HT1080 (cell line): ENCODE measurements at regions not wholly inside any gene's neighbourhood (a gene's known extent, or its start where the extent isn't known, plus 50 kb on each side); places are given as distances from the start of the nearest gene placed in this dataset.

ENCODE experiments used
- DNase-seq: peaks from one replicate; pipeline ENCODE4 v3.0.0-alpha.2; 2015; ENCODE audit warnings: low read depth

DNA sequence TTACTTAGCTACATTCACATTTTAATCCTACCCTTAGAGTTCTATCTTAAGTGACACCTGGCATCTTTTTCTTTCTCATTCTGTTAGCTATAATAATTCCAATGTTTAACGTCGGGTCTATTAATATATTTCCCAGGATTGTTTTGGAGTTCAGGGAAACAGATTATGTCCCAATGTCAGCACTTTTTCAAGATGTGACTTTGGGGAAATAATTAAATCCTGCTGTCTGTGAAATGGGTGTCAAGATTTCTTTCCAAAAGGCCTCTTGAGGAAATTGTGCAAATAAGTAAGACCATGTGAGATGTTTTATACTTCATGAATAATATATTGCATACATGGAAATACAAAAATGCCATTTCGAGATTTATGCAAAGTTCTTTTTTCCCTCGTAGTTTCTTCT lies 887.6 kb upstream of the SEL1L start:
- no peak for DNase-seq

DNA sequence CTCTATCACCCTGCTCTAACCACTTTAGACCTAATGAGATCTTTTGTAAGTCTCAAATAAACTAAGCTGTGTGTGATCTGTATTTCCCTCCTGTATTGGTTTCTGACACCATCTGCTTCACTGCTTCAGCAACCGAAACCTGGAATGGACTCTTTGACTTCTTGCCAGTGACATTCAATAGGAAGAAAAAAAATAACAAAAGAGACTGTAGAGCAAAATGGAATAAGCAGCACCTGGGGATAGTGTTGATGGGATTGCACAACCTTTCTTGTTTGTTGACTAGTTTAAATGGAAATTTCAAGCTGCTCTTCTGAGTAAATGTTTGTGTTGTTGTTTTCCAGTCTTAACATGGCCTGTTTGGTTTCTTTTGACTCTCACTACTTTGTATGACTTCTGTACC lies 888.6 kb upstream of the SEL1L start:
- no peak for DNase-seq

DNA sequence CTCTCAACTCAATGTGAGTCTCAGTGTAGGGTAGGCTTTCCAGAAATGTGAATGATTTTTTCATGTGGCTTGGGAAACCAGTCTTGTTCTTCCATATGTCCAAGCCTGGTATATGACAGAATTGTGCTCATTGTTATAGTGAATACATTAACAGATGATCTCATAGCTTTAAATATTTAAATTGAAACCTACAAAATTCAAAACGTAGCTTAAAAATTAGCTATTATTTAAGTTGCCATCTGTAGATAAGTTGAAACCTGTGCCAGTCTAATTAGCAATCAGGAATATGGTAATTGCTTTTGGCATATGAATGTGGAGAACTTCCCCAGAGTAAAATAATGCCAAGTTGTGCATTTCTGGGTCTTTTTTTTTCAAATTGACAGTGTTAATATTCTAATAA lies 891.6 kb upstream of the SEL1L start:
- no peak for DNase-seq

DNA sequence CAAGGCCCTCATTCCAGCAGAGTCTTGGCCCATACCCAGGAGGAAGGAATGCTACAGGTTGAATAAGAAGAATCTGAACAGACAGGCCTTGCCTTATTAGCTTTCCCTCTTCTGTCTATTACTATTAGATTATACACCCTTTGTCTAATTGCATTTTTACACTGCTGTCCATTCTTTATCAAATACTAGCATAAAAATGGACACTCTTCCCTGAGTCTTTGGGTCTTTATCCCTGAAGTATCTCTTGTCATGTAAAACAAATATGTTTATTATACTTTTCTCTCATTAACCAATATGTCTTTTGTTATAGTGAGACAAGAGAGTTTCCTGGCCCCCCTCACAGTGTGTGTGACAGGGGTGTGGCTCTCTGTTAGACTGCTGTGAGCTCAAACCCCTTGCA lies 897.4 kb upstream of the SEL1L start:
- DNase-seq: no peak

DNA sequence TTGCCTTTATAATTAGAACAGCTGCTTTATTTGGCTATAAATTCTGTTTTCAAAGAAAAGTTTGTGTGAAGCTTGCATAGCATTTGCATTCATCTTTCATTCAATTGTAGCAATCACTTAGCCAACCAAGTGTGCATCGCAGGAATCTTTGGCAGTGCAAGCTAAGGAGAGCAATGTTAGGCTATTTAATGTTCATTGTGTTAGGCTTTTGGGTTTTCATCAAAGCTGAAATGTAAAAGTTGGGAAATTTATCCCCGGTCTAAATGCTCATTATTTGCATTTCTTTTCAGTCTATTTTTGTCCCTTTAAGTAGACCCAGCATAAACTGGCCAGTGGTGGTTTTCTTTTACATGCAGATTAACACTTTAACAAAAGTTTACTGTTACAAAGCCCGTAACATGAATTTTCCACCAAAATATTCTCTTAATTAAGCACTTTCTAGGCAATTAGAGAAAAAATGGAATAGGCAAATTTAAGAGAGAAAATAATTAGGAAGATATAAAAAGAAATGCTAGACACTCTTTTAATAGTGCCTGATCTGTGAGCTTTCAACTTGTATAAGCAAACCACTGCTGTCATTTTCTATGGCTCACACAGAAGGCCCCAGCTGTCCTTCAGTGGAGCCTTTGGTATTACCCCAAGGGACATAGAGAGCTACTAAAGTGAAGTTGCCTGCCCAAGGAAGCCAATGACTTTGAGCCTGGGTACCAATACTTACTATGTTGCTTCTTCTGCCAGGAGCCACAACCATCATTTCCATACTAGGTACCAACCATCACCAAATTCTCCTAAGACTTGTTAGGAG lies 898.9 kb upstream of the SEL1L start:
- no peak for DNase-seq

DNA sequence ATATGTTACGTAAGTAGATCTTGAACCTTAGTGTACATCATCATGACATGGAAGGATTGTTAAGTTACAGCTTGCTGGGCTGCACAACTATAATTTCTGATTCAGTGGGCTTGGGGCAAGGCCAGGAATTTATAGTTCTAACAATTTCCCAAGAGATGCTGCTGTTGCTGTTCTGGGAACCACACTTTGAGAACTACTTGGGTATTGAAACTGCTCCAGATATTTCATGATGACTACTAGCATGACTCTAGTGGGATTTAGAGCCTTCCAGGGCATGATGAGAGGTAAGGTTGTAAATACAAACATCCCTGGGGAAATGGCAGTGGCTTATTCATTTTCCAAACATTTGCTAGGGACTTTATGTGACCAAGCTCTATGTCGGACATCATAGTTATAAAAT lies 904.8 kb upstream of the SEL1L start:
- DNase-seq: no peak

DNA sequence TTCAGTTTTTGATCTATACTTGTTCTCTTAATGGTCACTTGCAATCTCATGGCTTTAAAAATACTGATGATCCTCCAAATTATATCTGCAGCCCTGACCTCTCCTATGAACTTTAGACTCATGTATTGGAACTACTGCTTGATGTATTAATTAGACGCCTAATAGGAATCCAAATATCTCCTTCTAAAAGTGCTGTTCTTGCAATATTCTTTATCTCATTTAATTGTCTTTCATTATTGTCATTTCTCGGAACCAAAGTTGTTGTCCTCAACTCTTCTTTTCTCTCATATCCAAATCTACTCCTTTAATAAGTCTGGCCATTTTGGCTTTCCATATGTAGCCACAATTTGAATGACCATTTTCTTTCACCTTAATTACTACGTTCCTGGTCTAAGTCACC lies 907.6 kb upstream of the SEL1L start:
- no peak for DNase-seq

DNA sequence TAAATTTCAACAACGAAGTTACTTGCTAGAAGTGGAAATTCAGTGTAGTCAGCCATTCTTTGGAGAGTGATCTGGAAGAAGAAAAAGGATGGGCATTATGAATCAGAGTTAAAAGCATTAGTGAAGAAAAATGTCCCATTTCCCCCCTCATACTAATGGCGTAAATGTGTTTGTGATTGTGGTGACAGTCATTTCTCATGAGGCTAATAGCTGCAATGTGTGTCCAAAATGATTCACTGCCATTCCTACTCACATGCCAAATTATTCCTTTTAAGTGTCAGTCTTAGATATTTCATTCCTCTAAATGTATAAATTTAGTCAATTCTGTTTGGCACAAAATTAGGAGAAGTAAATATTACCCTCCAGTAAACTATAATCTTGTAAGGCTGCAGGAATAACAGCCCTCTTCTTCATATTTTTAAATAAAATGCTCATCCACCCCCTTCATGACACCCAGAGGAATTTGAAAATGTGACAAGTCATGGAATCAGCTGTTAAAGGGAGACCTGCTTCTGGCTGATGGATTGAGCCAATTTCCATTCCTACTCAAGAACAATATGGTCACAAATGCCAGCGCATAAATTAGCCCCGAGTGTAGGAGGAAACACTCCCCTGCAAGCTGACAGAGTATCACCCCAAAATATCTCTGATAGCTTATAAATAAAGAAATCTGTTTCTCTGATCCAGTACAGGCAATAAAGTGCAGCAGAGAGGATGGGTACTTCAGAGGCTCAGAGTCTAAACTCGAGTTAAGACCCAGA lies 912.3 kb upstream of the SEL1L start:
- DNase-seq: no peak

DNA sequence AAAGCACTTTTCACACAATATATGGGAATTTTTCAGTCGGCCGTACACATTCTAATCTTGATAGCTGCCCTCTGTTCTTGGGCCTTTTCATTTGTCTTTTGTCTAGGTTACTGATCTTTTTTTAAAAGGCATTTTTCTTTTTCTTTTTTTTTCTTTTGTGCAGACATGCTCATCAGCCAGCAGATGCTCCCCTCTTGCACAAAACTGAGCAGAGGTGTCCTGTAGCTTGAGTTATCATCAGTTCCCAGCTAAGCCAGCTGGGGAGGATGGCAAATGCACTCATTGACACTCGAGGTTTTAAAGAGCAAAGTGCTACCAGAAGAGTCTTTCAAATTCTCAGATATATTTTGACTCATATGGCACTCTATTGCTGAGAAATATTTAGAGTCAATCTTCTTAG lies 913.9 kb upstream of the SEL1L start:
- DNase-seq: no peak

DNA sequence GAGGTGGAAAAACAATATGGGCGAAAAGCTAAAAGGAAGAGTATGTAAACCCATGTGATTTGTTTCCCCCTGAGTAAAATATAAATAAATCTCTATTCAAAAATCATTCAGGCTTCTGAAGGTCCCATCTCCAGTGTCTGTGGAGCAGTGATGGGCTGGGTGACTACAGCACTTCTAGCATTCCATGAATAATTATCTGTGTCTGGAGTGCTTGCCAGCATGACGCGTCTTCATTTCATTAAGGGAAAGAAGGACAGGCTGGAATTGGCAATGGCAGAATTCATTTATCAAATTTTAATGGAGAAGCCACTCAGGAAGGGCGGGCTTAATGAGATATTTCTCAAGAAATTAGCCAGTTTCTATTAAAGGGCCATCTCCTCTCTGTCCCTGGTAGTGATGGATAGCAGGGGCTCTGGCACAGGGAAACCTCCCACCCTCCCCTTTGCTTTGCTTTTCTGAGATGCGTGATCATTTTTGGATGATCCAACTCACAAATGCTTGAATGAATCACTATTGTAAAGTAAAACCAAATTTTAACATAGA lies 916.3 kb upstream of the SEL1L start:
- no peak for DNase-seq

DNA sequence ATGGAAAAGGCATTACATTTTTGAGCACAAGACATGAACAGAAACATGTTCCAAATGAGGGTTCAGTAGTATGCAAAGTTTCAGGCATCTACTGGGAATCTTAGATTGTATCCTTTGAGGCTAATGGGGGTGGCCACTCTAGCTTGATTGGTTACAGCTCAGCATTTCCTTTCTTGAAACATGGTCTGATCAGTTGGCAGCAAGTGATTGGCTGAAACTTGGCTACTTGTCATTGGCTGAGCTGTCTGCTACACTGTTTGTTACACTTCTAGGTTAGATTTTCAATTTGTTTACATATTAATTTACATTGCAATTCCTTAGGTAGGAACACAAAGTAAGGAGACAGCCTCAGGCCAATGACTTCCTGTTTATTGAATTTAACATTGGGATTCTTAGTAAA lies 918.0 kb upstream of the SEL1L start:
- no peak for DNase-seq

DNA sequence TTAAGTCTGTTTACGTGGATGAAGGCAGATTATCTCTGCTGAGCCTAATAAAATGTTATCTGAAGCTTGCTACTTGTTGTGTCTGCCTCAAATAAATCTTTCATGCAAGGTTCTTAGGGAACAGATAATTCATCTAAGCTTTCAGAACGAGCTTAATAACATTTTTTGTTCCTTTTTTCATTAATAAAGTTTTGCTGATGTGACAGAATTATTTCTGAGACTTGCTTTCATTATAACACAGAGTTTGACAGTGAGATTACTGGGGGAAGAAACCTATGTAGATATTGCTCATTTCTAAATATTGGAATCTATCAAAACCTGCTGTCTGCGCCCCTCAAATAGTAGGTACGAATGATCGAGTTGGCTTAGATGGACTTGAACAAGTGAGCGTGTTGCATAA lies 948.7 kb upstream of the SEL1L start:
- no peak for DNase-seq

DNA sequence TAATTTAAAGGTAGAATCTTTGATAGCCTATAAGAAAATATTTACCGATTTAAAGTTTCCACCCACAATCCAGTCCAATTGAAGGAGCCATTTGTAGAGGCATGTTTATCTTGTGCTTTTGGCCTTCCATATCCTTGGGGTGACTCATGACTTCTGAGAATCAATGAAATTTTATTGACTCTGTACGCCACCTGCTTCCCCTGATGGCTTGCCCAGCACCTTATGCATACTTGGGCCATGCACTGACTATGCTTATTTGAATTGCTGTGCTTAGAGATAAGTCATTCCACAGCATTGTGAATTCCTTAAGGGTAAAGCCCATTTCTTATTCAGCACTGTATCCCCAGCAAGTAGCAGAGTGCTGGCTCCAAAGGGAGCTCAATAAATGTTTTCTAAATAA lies 954.8 kb upstream of the SEL1L start:
- DNase-seq: no peak

DNA sequence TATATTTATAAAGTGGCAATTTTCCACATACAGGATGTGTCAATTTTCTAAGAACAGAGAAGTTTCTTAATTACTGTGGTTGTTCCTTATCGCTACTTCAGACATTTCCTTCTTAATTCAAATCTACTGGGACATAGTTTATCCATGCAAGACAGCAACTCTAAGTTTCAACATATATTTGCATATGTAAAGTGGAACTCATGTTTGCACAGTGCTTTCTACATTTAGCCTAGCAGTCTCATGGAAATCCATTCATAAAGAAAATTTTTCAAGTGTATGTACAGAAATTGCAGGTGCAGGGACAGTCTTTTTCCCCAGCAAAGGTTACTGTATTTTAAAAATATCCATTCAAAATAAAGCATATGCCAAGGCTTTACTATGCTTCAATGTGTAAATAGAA lies 956.7 kb upstream of the SEL1L start:
- no peak for DNase-seq

DNA sequence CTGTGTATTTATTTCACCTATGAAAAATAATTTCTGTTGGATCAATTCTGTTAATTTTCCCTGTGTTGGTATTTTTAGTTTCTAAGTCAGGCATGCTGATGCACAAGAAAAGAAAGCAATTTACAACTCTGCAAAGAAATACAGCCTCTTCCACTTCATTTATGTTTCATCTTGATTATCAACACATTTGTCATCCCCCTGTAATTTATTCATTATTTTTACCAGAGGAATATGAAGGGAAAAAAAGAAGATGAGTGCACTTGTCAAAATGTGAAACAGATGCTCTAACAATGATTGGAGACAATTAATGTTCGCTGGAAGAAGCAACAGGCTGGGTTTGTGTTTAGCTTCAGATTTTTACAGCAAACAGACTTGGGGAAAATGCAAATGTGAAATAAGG lies 958.5 kb upstream of the SEL1L start:
- no peak for DNase-seq

DNA sequence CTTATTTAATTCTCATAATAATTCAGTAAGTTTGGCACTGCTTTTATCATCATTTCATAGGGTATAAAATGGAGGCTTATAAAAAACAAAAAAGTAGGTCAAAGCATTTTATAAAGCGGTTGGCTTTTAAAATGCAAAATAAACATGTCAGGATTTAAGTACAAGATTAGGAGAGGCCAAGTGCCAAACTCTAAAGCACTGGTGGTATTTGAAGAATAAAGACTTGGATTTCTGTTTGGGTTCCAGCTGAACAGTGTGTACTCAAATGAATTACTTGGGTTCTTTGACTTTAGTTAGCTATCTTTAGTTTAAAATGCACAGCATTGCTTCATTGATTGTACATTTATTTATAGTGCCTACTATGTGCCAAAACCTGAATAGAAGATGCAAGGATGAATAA lies 966.6 kb upstream of the SEL1L start:
- DNase-seq: no peak

DNA sequence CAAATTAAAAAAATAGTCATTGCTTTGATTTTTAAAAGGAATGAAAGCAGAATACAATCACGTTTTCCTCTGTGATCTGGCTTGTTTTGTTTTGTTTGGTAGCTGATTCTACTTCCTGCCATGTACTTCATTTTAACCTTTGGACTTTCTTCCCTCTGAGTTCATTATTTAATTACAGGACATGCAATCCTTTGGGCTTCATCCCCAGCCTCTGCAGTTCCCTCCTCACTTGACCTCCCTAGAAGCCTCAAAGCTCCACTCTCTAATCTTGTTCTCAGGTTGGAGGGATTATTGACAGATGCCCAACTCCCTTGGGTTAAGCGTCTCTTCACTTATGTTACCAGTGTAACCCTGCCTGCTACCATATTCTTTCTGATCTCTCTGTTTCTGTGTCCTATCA lies 967.9 kb upstream of the SEL1L start:
- DNase-seq: no peak

DNA sequence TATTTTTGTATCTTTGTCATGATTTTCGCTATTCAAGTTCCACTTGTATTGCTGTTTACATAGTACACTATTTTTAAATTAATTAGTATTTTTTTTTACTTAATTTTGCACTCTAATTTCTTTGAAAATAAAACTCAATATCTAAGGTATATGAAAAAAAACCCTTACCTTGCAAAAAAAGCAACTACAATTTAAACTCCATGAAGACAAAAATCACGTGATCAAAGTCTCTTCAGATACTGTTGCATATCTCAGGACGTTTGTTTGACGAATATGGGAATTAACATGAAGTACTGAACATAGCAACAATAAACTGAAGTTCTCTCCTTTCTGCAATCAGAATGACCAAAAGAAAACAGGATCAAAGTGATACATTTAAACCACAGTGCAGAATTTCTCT lies 968.4 kb upstream of the SEL1L start:
- no peak for DNase-seq

DNA sequence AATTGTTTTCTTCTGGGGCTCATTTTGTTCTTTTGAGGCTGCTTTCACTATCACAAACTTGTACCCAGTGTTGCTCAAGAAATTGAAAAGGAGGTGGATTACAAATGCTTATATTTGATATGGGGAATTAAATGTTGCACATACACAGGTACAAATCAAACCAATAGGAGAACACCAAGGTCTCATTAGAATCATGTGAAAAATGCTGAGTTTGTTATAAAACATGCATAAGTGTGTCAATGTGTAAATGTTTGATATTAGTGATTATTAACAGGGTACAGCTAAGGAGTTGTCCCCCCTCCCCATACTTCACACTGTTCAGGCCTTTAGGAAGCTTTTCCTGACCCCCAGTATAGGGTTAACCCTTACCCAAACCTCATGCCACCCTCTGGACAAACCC lies 971.2 kb upstream of the SEL1L start:
- no peak for DNase-seq

DNA sequence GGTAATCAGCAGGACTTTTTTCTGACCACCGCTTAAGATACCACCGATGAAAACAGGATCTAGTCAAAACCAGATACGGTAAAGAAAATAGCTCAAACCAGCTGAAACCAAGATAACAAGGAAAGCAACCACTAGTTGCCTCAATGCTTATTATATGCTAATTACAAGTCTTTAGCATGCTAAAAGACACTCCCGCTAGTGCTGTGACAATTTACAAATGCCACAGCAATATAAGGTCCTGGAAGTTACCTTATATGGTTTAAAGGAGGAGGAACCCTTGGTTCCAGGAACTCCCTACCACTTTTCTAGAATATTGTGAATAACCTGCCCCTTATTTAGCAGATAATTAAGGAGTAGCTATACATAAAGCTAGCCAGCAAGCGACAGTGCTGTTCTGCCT lies 976.4 kb upstream of the SEL1L start:
- no peak for DNase-seq

DNA sequence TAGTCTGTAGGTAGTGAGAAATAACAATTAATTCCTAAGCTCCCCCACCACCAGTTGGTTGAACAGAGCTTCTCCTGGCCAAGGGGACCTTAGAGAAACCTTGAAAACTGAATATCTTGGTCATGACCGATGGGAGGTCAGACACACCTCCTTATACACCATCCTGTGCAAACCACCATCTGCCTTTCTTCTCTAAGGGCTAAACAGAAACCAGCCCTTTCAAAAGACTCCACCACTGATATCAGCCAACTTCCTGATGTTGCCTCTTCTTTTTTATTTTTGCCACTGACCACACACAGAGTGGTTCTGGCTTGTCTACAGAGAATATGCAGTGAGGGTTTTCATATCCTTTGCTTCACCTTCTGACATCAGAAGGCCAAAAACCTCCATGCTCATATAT lies 977.7 kb upstream of the SEL1L start:
- no peak for DNase-seq

DNA sequence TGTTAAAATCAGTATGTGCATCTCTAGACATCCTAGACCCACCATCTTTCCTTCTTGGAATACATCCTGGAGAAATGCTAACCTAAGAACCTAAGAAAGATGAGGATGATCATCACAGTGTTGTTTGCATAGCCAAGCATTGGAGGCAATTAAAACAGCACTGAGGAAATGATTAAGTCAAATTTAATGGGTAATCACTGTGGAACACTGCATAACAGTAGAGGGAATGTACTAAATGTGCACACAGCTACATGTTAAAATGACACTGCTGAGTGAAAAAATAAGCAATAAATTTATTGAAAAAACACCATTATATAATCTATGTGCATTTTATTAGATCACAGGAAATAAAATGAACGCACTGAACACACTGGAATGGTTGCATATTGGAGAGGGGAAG lies 987.1 kb upstream of the SEL1L start:
- DNase-seq: no peak

DNA sequence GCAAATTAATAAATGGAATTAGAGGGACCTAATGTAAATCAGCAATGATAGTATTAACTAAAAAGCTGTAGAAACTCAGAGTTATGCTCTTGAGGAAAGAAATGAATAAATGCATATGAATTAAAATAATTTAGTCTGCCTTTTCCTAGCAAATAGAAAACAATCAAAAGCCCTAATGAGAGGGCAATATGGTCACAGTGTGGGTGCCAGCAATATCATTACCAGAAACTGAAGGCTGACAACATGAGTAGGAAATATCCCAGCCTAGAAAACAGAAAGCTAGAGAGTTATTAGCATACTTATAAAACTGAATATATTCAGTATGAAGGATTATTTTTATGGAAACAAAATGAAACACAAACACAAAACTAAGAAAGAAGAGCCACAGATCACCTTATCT lies 987.5 kb upstream of the SEL1L start:
- DNase-seq: no peak
